GM12872 (cell line): ENCODE measurements at regions not wholly inside any gene's neighbourhood (a gene's known extent, or its start where the extent isn't known, plus 50 kb on each side); places are given as distances from the start of the nearest gene placed in this dataset.

ENCODE experiments used
- TF ChIP-seq, protein P1 (sequence below): IDR thresholded peaks from 3 replicates; pipeline ENCODE4 v1.5.1; 2011; ENCODE audit warnings: low read depth, mild to moderate bottlenecking, low read length, moderate library complexity; ENCODE audit not compliant: insufficient read depth

DNA sequence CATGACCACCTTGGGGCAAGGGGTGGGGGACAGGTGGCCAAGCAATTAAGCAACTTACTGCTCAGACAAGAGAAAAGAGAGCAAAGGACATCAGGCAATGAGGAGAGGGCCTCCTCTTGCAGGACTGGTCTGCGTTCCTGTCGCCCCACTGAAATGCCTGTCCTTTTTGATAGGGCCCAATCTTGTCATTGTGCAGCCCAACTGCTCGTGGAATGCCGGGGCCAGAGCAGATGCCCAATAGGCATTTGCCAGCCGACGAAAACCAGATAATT, 104.5 kb upstream of the SH3BP4 start:
- TF ChIP-seq, protein P1, sequence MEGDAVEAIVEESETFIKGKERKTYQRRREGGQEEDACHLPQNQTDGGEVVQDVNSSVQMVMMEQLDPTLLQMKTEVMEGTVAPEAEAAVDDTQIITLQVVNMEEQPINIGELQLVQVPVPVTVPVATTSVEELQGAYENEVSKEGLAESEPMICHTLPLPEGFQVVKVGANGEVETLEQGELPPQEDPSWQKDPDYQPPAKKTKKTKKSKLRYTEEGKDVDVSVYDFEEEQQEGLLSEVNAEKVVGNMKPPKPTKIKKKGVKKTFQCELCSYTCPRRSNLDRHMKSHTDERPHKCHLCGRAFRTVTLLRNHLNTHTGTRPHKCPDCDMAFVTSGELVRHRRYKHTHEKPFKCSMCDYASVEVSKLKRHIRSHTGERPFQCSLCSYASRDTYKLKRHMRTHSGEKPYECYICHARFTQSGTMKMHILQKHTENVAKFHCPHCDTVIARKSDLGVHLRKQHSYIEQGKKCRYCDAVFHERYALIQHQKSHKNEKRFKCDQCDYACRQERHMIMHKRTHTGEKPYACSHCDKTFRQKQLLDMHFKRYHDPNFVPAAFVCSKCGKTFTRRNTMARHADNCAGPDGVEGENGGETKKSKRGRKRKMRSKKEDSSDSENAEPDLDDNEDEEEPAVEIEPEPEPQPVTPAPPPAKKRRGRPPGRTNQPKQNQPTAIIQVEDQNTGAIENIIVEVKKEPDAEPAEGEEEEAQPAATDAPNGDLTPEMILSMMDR = no peak

DNA sequence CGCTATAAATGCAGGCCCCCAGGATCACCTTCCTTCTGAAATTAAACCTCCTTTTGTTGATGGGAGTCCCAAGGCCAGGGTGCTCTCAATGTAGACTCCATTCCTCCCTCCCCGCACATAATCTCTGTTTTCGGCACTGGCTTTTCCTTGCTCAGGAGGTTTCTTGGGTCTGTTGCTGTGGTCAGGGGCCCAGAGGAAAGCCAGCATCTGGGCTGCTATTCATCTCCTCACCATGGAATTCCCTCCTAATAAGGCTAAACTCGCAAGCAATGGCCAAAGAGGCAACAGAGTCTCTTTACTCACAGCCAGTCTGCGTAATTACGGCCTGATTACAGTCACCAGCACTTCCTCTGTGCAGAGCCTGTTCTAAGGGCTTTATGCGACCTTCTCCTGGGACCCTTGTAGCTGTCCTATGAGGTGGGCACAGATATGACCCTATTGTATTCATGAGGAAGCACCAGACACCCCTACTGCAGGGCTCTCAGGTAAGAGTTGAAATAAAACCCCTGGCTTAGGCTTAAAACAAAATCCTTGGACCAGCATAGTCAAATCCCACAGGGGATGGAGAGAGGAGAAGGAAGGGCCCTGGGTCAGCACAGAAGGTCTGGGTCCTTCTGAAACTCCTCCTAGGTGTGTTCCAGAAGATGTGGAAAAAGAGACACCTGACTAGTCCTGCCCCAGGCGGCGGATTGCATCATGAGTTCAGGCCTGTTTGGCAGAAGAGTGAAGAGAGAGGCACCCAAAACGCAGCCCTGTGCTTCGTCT, 105.0 kb upstream of the SH3BP4 start:
- TF ChIP-seq, protein P1 = no peak

DNA sequence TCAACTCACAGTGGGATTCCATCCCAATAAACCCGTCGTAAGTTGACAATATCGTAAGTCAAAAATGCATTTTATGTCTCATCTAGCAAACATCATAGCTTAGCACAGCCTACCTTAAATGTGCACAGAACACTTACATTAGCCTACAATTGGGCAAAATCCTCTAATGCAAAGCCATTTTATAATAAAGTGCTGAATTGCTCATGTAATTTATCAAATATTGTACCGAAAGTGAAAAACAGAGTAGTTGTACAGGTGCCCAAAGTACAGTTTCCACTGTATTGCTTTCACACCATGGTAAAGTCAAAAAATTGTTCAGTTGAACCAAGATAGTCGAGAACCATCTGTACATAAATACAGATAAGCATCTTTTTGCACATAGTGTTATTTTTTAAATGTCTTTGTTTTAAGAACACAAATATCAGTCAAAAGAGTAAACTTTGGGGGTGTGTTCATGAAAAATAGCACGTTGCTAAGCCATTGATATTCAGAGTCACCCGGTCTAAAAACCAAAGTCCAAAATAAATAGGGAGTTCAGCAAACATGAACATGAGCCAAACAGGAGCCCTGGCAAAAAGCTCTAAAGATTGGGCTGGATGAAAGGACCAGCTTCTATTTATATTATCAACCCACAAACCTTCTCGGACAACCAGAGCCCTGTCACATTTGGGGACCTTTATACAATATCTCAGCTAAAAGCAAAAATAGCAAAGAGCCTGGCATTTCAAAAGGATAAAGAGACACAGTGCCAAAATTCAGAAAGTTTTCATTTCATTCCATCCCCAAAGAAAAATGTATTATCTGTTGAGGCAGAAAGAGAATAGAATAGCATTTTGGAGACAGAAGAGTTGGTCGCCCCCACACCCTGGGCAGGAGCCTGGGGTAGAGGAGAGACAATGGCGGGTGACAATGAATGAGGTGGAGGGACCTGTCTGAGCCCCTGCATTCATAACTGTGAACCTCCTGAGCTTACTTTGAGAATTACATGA, 105.9 kb upstream of the SH3BP4 start:
- TF ChIP-seq, protein P1 = no peak

DNA sequence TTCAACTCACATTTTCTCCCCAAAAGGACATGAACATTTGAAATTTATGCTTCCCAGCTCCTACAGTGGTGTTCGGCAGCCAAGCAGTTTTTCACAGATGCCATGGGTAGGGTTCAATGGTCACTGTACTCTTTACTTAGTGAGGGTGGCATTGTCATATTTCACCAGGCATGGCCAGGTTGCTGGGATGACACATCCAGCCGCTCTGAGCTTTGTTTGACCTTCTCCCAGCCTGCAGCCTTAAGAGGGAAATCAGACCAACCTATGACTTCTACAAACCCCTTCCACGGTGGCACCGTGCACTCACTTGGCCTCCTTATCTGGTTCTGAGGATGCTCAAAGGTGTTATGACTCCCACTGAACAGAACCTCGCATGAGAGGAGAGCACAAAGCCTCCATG, 108.4 kb upstream of the SH3BP4 start:
- TF ChIP-seq, protein P1 = no peak

DNA sequence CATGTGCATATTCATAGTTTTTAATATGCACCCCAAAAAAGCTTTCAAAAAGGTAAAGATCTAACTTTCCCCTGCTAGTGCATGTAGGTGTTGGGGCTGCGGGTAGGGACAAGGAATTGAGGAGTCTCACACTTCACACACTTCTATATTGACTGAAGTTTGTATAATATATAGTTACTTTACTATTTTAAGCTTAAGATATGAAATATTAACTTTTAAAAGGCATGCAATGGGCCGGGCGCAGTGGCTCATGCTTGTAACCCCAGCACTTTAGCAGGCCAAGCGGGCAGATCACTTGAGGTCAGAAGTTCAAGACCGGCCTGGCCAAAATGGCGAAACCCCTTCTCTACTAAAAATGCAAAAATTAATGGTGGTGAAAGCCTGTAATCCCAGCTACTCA, 109.1 kb upstream of the SH3BP4 start:
- TF ChIP-seq, protein P1 = no peak

DNA sequence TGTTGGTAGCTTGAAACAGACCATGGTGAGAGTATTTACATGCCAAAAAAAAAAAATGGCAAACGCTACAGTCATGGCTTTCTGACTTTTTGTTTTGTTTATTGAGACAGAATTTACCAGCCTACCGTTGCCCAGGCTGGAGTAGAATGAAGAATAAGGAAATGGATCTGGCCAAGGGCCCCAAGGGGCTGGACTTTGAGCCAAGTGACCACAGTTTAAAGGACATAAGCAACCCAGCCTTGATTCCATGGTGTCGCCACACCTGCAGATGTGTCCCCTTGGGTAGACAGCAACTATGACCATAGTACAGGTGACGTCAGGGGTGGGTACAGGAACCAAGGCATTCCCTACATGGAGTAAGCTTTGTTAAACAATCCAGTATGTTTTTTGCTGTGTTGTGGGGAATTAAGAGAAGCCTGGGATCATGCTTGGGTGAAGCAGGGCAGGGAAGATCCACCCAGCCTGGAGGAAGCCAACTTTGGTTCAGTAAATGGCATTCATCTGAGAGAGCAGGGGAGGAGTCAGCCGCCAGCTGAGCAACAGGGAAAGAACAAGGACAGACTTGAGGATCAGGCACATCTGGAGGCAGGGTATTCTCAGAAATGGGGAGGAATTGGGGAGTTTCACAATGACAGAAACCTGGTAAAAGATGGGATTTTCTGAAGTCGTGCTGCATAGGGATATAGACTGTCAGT, 110.3 kb upstream of the SH3BP4 start:
- TF ChIP-seq, protein P1 = no peak

DNA sequence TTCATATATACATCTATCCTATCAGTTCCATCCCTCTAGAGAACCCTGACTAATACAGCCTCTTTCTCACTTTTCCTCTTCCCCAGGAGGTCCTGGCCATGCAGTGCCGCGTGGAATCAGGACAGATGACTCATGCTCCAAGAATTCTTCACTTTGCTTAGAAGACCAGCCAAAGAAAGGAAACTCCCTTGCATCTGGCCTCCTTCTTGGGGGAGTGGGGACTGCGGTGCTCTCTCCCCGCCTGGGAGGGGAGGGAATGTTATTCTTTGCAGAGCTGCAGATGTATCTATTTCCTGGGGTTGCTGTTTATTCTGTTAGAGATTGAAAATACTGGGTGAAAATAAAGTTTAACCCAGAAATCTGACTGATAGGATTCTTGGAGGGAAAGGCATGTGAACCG, 111.5 kb upstream of the SH3BP4 start:
- TF ChIP-seq, protein P1 = no peak
